ENCODE measurements at regions not wholly inside any gene's neighbourhood (a gene's known extent, or its start where the extent isn't known, plus 50 kb on each side); places are given as distances from the start of the nearest gene placed in this dataset.
A peak's percentile ranks its signal among the peaks of the same experiment; 100 is the strongest.

DNA sequence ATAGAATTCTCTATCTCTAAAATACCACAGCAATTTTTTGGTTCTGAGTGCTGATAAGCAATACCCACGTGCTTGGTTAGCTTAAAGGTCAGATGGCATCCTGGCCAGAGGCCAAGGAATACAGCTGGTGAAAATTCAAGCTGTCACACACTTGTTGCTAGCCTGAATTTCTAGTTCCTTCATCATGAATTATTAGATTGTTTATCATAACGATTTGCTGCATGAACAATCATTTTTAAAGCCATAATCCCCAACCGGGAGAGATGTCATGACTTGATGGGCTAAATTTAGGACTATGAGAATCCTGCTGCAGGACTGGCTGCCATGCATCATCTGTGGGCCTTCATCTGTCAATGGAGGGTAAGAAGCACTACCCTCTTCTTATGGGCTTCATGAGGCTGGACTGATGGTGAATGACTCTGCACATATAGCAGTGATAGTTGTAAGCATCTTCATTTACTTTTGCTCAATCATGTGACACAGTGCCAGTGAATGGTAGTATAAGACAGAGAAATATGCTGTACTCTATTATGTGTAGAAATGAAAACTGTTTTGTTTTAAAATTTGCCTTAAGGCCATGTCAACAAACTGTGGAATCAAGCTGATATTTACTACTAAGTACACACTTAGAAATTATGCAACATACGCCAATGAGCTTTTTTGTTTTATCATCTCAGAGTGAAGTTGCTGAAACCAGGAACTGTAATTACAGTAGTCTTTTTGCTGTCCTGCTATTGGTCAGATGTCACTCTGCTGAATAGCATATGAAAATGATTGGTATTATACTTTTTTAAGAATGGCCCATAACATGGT is 80.5 kb upstream of the RALGPS2 start:
- H3K36me3 Mint-ChIP-seq (ENCODE audit: unreplicated experiment): no peaks in the 10 kb centered on the region
- peaks cover 31% of the 10 kb centered on the region for H3K4me1 Mint-ChIP-seq (ENCODE audit: unreplicated experiment)
- no peaks in the 10 kb centered on the region for H3K27me3 Mint-ChIP-seq (ENCODE audit: unreplicated experiment)
- H3K27ac Mint-ChIP-seq (ENCODE audit: unreplicated experiment): peak overlapping the region; percentile 59
- no peak for DNase-seq (ENCODE audit: extremely low spot score, unreplicated experiment)
- H3K9me3 Mint-ChIP-seq (ENCODE audit: unreplicated experiment): no peaks in the 10 kb centered on the region
- TF ChIP-seq CTCF (IDR thresholded peaks at IDR 0.05): no peak
- no peak overlapping the region for H3K4me3 Mint-ChIP-seq (ENCODE audit: unreplicated experiment)

- H3K36me3 Mint-ChIP-seq (ENCODE audit: unreplicated experiment): no peaks in the 10 kb centered on the region
- TF ChIP-seq CTCF (IDR thresholded peaks at IDR 0.05): no peak
- DNase-seq (ENCODE audit: extremely low spot score, unreplicated experiment): no peak
- H3K27me3 Mint-ChIP-seq (ENCODE audit: unreplicated experiment): no peaks in the 10 kb centered on the region
- H3K9me3 Mint-ChIP-seq (ENCODE audit: unreplicated experiment): no peaks in the 10 kb centered on the region
- H3K4me3 Mint-ChIP-seq (ENCODE audit: unreplicated experiment): no peak overlapping the region
- peaks cover 29% of the 10 kb centered on the region for H3K4me1 Mint-ChIP-seq (ENCODE audit: unreplicated experiment)
- no peak overlapping the region for H3K27ac Mint-ChIP-seq (ENCODE audit: unreplicated experiment)
These were observed 79.8 kb upstream of the RALGPS2 start for GRCh38 chr1:178645157-178645807.

- Mint-ChIP-seq H3K36me3 (ENCODE audit: unreplicated experiment) (no peaks in the 10 kb centered on the region), H3K27ac (ENCODE audit: unreplicated experiment) (no peak overlapping the region), H3K4me3 (ENCODE audit: unreplicated experiment) (no peak overlapping the region), H3K9me3 (ENCODE audit: unreplicated experiment) (no peaks in the 10 kb centered on the region), H3K4me1 (ENCODE audit: unreplicated experiment) (peaks cover 30% of the 10 kb centered on the region), H3K27me3 (ENCODE audit: unreplicated experiment) (no peaks in the 10 kb centered on the region)
- TF ChIP-seq CTCF (IDR thresholded peaks at IDR 0.05): no peak
- no peak for DNase-seq (ENCODE audit: extremely low spot score, unreplicated experiment)
These were observed 79.2 kb upstream of the RALGPS2 start for GRCh38 chr1:178645808-178646200.

DNA sequence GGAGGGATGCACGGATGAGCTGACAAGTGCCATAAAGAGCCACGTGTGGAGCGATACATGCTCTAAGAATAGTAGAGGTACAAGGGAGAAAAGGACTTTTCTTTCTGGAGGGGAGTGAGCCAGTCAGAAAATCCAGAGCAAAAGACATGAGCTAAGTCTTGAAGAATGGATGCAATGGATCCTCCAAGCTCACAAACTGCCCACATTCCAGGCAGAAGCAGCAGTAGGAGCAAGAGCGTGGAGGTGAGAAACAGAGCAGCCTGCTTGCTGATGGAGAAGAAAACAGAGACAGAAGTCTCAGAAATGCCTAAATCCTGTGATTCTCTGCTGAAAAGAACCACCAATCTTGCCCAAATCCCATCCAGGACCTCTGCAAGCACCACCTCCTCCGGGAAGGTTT is 78.2 kb upstream of the RALGPS2 start:
- Mint-ChIP-seq H3K4me3 (ENCODE audit: unreplicated experiment) (no peak overlapping the region), H3K4me1 (ENCODE audit: unreplicated experiment) (peaks cover 37% of the 10 kb centered on the region), H3K36me3 (ENCODE audit: unreplicated experiment) (no peaks in the 10 kb centered on the region), H3K27me3 (ENCODE audit: unreplicated experiment) (no peaks in the 10 kb centered on the region), H3K9me3 (ENCODE audit: unreplicated experiment) (no peaks in the 10 kb centered on the region), H3K27ac (ENCODE audit: unreplicated experiment) (no peak overlapping the region)
- TF ChIP-seq CTCF (IDR thresholded peaks at IDR 0.05): no peak
- DNase-seq (ENCODE audit: extremely low spot score, unreplicated experiment): no peak

DNA sequence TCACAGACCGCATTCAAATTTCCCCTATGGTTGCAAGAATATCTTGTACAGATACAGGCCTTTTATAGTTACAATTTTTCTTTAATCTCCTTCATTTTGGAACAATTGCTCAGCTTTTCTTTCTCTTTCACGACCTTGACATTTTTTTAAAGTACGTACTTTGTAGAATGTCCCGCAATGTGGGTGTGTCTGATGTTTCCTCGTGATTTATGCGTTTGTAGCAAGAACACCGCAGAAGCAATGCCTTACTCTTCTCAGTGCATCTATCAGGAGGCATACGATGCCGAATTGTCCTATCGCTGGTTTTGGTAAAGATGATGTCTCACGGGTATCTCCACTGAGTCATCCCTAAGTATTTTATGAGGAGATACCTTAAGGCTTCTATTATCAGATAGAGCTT is 76.9 kb upstream of the RALGPS2 start:
- Mint-ChIP-seq H3K4me1 (ENCODE audit: unreplicated experiment) (peaks cover 31% of the 10 kb centered on the region), H3K4me3 (ENCODE audit: unreplicated experiment) (no peak overlapping the region), H3K27me3 (ENCODE audit: unreplicated experiment) (no peaks in the 10 kb centered on the region), H3K27ac (ENCODE audit: unreplicated experiment) (no peak overlapping the region), H3K36me3 (ENCODE audit: unreplicated experiment) (no peaks in the 10 kb centered on the region), H3K9me3 (ENCODE audit: unreplicated experiment) (no peaks in the 10 kb centered on the region)
- no peak for TF ChIP-seq CTCF (IDR thresholded peaks at IDR 0.05)
- no peak for DNase-seq (ENCODE audit: extremely low spot score, unreplicated experiment)

Measured in osteocyte (in vitro differentiated cells).